GM12873 (cell line): ENCODE measurements at regions not wholly inside any gene's neighbourhood (a gene's known extent, or its start where the extent isn't known, plus 50 kb on each side); places are given as distances from the start of the nearest gene placed in this dataset.

Experiments
- CTCF ChIP-seq: IDR thresholded peaks from 2 replicates; pipeline ENCODE4 v1.5.1; 2012; ENCODE audit warnings: low read depth, mild to moderate bottlenecking, moderate library complexity, low read length, control low read depth; ENCODE audit not compliant: insufficient read depth; ENCODE audit errors: missing control alignments

- no peak for TF ChIP-seq CTCF
These were observed 221.8 kb downstream of the KIT start for GRCh38 chr4:54879576-54879975.

GRCh38 chr4:54877006-54877405 is 219.2 kb downstream of the KIT start:
- TF ChIP-seq CTCF = no peak

GRCh38 chr4:54872261-54872660 is 214.5 kb downstream of the KIT start:
- TF ChIP-seq CTCF = no peak

- TF ChIP-seq CTCF = no peak
These were observed 206.0 kb downstream of the KIT start for GRCh38 chr4:54863571-54864255.

GRCh38 chr4:54861201-54861600 is 203.4 kb downstream of the KIT start:
- no peak for TF ChIP-seq CTCF

- no peak for TF ChIP-seq CTCF
These were observed 197.6 kb downstream of the KIT start for GRCh38 chr4:54855191-54855854.

GRCh38 chr4:54852602-54853001 is 194.8 kb downstream of the KIT start:
- TF ChIP-seq CTCF = no peak
